ENCODE measurements at regions not wholly inside any gene's neighbourhood (a gene's known extent, or its start where the extent isn't known, plus 50 kb on each side); places are given as distances from the start of the nearest gene placed in this dataset.

DNA sequence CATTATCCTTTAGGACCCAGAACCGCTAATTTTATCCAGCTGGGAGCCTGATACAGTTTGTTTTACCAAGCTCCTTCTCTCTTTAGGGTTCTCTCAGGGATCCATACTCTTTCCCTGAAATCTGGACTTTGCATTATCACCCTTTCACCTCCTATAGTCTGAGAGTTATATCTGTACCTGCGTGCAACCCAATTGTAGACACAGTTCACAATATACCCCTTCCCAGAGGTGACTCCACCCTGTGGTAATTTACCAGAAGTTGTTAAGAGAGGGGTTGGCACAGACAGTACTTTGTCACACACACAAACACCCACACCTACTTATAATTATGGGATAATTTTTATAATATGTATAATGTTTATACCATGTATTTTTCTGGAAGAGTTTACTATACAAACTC is 275.8 kb upstream of the NR3C2 start:
- TF ChIP-seq ZNF610 (tag by site-specific recombination; IDR thresholded peaks at IDR 0.05; ENCODE audit: borderline replicate concordance), result no peak
- TF ChIP-seq, protein P1, sequence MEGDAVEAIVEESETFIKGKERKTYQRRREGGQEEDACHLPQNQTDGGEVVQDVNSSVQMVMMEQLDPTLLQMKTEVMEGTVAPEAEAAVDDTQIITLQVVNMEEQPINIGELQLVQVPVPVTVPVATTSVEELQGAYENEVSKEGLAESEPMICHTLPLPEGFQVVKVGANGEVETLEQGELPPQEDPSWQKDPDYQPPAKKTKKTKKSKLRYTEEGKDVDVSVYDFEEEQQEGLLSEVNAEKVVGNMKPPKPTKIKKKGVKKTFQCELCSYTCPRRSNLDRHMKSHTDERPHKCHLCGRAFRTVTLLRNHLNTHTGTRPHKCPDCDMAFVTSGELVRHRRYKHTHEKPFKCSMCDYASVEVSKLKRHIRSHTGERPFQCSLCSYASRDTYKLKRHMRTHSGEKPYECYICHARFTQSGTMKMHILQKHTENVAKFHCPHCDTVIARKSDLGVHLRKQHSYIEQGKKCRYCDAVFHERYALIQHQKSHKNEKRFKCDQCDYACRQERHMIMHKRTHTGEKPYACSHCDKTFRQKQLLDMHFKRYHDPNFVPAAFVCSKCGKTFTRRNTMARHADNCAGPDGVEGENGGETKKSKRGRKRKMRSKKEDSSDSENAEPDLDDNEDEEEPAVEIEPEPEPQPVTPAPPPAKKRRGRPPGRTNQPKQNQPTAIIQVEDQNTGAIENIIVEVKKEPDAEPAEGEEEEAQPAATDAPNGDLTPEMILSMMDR (tag by site-specific recombination; IDR thresholded peaks at IDR 0.05), result no peak
- TF ChIP-seq, protein P2, sequence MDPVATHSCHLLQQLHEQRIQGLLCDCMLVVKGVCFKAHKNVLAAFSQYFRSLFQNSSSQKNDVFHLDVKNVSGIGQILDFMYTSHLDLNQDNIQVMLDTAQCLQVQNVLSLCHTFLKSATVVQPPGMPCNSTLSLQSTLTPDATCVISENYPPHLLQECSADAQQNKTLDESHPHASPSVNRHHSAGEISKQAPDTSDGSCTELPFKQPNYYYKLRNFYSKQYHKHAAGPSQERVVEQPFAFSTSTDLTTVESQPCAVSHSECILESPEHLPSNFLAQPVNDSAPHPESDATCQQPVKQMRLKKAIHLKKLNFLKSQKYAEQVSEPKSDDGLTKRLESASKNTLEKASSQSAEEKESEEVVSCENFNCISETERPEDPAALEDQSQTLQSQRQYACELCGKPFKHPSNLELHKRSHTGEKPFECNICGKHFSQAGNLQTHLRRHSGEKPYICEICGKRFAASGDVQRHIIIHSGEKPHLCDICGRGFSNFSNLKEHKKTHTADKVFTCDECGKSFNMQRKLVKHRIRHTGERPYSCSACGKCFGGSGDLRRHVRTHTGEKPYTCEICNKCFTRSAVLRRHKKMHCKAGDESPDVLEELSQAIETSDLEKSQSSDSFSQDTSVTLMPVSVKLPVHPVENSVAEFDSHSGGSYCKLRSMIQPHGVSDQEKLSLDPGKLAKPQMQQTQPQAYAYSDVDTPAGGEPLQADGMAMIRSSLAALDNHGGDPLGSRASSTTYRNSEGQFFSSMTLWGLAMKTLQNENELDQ (tag by site-specific recombination; IDR thresholded peaks at IDR 0.05; ENCODE audit: low read depth), result no peak
